ENCODE measurements at regions not wholly inside any gene's neighbourhood (a gene's known extent, or its start where the extent isn't known, plus 50 kb on each side); places are given as distances from the start of the nearest gene placed in this dataset.
"Not testable (repeated sequence)": the region's sequence is repeated elsewhere in the genome, so short reads cannot be mapped to it uniquely, and the experiment has no call there.

GRCh38 chr6:139882977-139883728, 508.7 kb upstream of the CITED2 start:
- no peak for DNase-seq

- DNase-seq = no peak
Observed at GRCh38 chr6:139882234-139882633, 507.8 kb upstream of the CITED2 start.

- DNase-seq = peak; percentile 30
Observed at GRCh38 chr6:139881728-139882211, 507.3 kb upstream of the CITED2 start.

- peak; percentile 32 for DNase-seq
Observed at GRCh38 chr6:139881236-139881635, 506.8 kb upstream of the CITED2 start.

- DNase-seq = no peak
Observed at GRCh38 chr6:139879823-139880356, 505.4 kb upstream of the CITED2 start.

- DNase-seq = not testable (repeated sequence)
Observed at GRCh38 chr6:139879241-139879640, 504.8 kb upstream of the CITED2 start.

- no peak for DNase-seq
Observed at GRCh38 chr6:139877828-139878405, 503.5 kb upstream of the CITED2 start.

GRCh38 chr6:139872665-139873064, 498.2 kb upstream of the CITED2 start:
- no peak for DNase-seq

- no peak for DNase-seq
Observed at GRCh38 chr6:139871803-139872510, 497.5 kb upstream of the CITED2 start.

- DNase-seq = no peak
Observed at GRCh38 chr6:139871165-139871710, 496.8 kb upstream of the CITED2 start.

GRCh38 chr6:139868576-139868975, 494.1 kb upstream of the CITED2 start:
- no peak for DNase-seq

GRCh38 chr6:139863964-139864363, 489.5 kb upstream of the CITED2 start:
- no peak for DNase-seq

GRCh38 chr6:139863346-139863745, 488.9 kb upstream of the CITED2 start:
- DNase-seq = no peak

GRCh38 chr6:139862311-139862710, 487.9 kb upstream of the CITED2 start:
- no peak for DNase-seq

GRCh38 chr6:139860203-139860602, 485.8 kb upstream of the CITED2 start:
- DNase-seq = no peak

GRCh38 chr6:139858429-139858828, 484.0 kb upstream of the CITED2 start:
- no peak for DNase-seq

GRCh38 chr6:139857143-139857542, 482.7 kb upstream of the CITED2 start:
- no peak for DNase-seq

GRCh38 chr6:139856562-139856961, 482.1 kb upstream of the CITED2 start:
- DNase-seq = no peak

- DNase-seq = no peak
Observed at GRCh38 chr6:139855671-139856311, 481.3 kb upstream of the CITED2 start.

GRCh38 chr6:139853302-139853992, 479.0 kb upstream of the CITED2 start:
- no peak for DNase-seq

- DNase-seq = no peak
Observed at GRCh38 chr6:139852488-139853140, 478.2 kb upstream of the CITED2 start.

- no peak for DNase-seq
Observed at GRCh38 chr6:139852067-139852466, 477.6 kb upstream of the CITED2 start.
